GM18861 (cell line): ENCODE measurements at regions not wholly inside any gene's neighbourhood (a gene's known extent, or its start where the extent isn't known, plus 50 kb on each side); places are given as distances from the start of the nearest gene placed in this dataset.
A peak's percentile ranks its signal among the peaks of the same experiment; 100 is the strongest.
"Not testable (repeated sequence)": the region's sequence is repeated elsewhere in the genome, so short reads cannot be mapped to it uniquely, and the experiment has no call there.

Experiments used
- ATAC-seq: cut with Tn5 transposase; IDR thresholded peaks from one replicate; pipeline ENCODE4 v1.9.1; 2021; ENCODE audit not compliant: unreplicated experiment

GRCh38 chr3:66838704-66839103, 159.4 kb upstream of the KBTBD8 start:
- ATAC-seq, result no peak

- ATAC-seq, result no peak
These were observed 158.6 kb upstream of the KBTBD8 start for GRCh38 chr3:66839508-66839907.

GRCh38 chr3:66842761-66843464, 155.2 kb upstream of the KBTBD8 start:
- ATAC-seq, result not testable (repeated sequence)

GRCh38 chr3:66851894-66852613, 146.1 kb upstream of the KBTBD8 start:
- no peak for ATAC-seq

DNA sequence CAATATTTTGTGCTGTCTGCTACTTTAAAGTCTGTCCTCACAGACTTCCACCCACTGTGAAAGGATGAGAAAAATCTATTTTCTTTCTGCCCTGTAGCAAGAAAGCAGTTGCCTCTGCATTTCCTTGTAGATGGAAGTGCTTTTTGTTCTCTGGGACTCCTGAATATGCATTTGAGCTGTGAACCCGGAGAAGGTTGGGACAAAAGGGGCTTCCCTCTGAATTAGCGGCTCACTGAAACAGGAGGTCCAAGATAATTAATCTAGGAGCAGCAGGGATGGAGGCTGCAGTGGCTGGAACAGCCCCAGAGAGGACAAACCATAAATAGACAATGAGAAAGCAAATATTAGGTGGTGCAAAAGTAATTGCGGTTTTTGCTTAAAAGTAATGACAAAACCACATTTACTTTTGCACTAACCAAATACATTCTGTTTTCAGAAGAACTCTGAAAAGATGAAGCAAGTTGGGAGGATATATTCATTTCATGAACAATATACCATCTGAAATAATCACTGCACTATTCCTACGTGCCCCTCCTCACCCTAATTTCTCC, 143.4 kb upstream of the KBTBD8 start:
- no peak for ATAC-seq

GRCh38 chr3:66856533-66856932, 141.6 kb upstream of the KBTBD8 start:
- ATAC-seq, result peak; percentile 89

GRCh38 chr3:66858656-66859381, 139.3 kb upstream of the KBTBD8 start:
- ATAC-seq, result no peak

DNA sequence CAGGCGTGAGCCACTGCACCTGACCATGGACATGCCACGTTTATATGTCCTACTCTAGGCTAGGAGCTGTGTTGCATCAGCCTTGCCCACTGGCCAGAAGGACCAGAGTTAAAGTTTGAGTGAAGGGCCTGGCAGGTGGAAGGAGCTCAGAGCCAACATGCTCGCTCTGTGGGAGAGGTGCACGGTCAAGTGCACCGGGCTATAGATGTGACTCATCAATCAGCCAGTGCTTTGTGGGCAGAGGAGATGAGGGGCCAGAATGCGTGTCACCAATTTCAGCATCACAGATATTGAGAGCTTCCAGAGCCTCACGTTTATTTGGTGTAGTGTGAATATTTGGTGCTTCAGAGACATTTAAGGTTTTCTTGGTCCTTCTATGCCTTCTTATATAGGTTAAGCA, 137.3 kb upstream of the KBTBD8 start:
- no peak for ATAC-seq

- no peak for ATAC-seq
These were observed 134.6 kb upstream of the KBTBD8 start for GRCh38 chr3:66863205-66864111.

- no peak for ATAC-seq
These were observed 113.4 kb upstream of the KBTBD8 start for GRCh38 chr3:66884659-66885058.

DNA sequence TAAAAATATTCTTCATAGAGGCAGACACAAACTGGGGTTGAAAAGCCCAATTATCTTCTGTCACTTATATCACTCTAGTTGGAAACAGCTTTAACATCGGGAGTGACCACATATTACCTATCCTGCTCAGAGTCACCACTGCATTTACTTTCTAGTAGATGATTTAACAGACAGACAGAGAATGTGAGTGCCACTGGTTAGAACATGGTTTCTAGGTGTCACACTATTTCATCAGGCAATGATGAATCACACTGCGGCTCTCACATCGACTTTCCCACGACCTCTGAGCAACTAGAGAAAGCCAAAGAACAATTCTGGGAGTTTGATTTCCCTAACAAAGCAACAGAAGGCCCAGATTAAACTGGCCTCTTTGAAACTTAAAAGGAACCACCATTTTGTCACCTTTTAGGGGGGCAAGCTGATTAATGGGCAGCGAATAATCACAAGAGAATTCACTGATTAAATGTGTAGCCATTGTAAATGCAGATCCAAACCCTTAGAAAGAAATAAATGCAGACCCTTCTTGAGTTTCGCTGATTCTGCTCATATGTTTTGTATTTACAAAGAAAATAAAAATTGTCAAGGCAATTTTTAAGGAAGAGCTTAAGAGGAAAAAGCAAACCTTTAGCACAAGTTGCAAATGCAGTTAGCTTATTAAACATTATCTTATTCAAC, 112.6 kb upstream of the KBTBD8 start:
- no peak for ATAC-seq

- ATAC-seq, result no peak
These were observed 108.2 kb upstream of the KBTBD8 start for GRCh38 chr3:66889750-66890494.

- ATAC-seq, result no peak
These were observed 100.0 kb upstream of the KBTBD8 start for GRCh38 chr3:66898155-66898554.

- no peak for ATAC-seq
These were observed 93.8 kb upstream of the KBTBD8 start for GRCh38 chr3:66904336-66904735.

DNA sequence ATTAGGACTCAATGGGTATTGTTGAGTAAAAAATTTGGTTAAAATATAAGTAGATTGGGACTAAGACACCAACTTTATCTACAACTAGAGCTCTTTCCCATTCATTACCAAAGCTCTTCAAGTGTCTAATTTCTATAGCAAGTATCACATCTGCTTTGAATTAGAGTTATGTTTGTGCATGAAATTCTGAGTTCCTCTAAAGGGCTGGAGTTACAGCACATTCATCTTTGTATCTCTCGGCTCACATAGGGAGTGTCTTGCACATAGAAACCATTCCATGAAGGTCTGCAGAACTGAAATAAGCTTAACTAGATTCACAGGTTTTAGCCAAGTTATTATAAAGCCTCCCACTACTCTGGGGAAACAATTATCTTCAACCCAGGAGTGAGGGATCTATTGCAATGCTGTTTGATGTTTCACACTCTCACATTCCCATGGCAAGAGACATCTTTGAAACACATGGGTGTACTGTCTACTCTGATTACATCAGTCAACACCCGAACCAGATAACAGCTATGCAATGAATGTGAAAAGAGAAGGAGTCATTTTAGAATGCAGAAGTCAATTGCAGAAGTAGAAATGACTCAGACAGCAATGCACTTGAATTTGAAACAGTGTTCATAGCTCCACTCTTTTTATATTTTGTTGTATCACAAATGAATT, 93.1 kb upstream of the KBTBD8 start:
- no peak for ATAC-seq

- no peak for ATAC-seq
These were observed 91.0 kb upstream of the KBTBD8 start for GRCh38 chr3:66907136-66907535.

- ATAC-seq, result no peak
These were observed 87.6 kb upstream of the KBTBD8 start for GRCh38 chr3:66910266-66911055.

DNA sequence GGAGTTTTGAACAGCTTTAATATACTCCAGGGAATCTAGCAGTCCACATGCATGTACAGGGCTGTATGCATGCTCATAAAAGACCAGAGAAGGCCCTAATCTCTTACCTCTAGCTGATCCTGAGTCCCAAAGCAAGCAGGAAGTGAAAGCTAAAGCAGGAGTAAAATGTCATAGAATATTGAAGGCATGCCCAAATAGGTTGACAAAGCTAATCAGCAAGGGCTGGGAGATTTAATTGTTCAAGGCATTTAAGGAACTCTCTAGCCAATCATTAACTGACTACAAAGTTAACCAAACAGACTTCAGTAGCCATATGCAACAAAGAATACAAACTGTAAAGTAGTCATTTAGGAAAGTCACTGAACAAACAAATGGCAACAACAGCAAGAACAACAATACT, 85.8 kb upstream of the KBTBD8 start:
- ATAC-seq, result no peak
